Neural cell (in vitro differentiated cells): ENCODE measurements at regions not wholly inside any gene's neighbourhood (a gene's known extent, or its start where the extent isn't known, plus 50 kb on each side); places are given as distances from the start of the nearest gene placed in this dataset.

Experiments
- H2AFZ ChIP-seq: fragments of 200-600, 300-800 bp; sonication (generic), shearing (Covaris generic); 2 replicates; pipeline ENCODE4 v1.6.0; 2014; ENCODE audit warnings: low read depth, mild to moderate bottlenecking, antibody characterized with exemption, low read length, moderate library complexity
- H3F3A ChIP-seq: fragments of 200-600 bp; shearing (Covaris generic); 2 replicates; pipeline ENCODE4 v1.6.1; 2016; ENCODE audit warnings: mild to moderate bottlenecking, moderate library complexity, mixed read lengths, antibody characterized with exemption, low read length; ENCODE audit not compliant: insufficient read depth, poor library complexity, severe bottlenecking
- H3K27ac ChIP-seq: fragments of 200-600, 300-800 bp; sonication (generic), shearing (Covaris generic); 2 replicates; pipeline ENCODE4 v1.5.1; 2014; ENCODE audit warnings: mild to moderate bottlenecking, low read length, moderate library complexity
- H3K27me3 ChIP-seq: fragments of 300-800, 200-600 bp; sonication (generic), shearing (Covaris generic); 2 replicates; pipeline ENCODE4 v1.6.0; 2014; ENCODE audit warnings: mild to moderate bottlenecking, low read depth, low read length, moderate library complexity; ENCODE audit not compliant: insufficient read depth
- H3K36me3 ChIP-seq: fragments of 300-800, 200-600 bp; sonication (generic), shearing (Covaris generic); 2 replicates; pipeline ENCODE4 v1.5.1; 2014; ENCODE audit warnings: mild to moderate bottlenecking, antibody characterized with exemption, low read length, moderate library complexity; ENCODE audit not compliant: insufficient read depth
- H3K4me2 ChIP-seq: fragments of 300-800, 200-600 bp; sonication (generic), shearing (Covaris generic); 2 replicates; pipeline ENCODE4 v1.6.0; 2014; ENCODE audit warnings: mild to moderate bottlenecking, low read length
- H3K4me3 ChIP-seq: fragments of 300-800, 200-600 bp; sonication (generic), shearing (Covaris generic); 2 replicates; pipeline ENCODE4 v1.5.1; 2014; ENCODE audit warnings: mild to moderate bottlenecking, low read length, moderate library complexity
- H3K79me2 ChIP-seq: fragments of 200-600 bp; shearing (Covaris generic); replicated peaks from 2 replicates; pipeline ENCODE4 v1.6.0; 2014; ENCODE audit warnings: mild to moderate bottlenecking, low read length, moderate library complexity; ENCODE audit not compliant: insufficient read depth
- H3K9ac ChIP-seq: fragments of 300-800, 200-600 bp; sonication (generic), shearing (Covaris generic); 2 replicates; pipeline ENCODE4 v1.6.1; 2016; ENCODE audit warnings: mild to moderate bottlenecking, low read length, mixed read lengths
- H3K9me2 ChIP-seq: fragments of 200-600 bp; shearing (Covaris generic); 2 replicates; pipeline ENCODE4 v1.6.1; 2016; ENCODE audit warnings: mild to moderate bottlenecking, low read length, mixed read lengths; ENCODE audit not compliant: insufficient read depth
- H3K9me3 ChIP-seq: fragments of 200-600, 300-800 bp; sonication (generic), shearing (Covaris generic); 2 replicates; pipeline ENCODE4 v1.6.1; 2016; ENCODE audit warnings: mild to moderate bottlenecking, mixed run types, low read length, moderate library complexity, mixed read lengths
- H4K20me1 ChIP-seq: fragments of 200-600 bp; shearing (Covaris generic); 2 replicates; pipeline ENCODE4 v1.6.1; 2016; ENCODE audit warnings: mild to moderate bottlenecking, mixed run types; ENCODE audit not compliant: insufficient read depth
- EP300 ChIP-seq: fragments of 450-650 bp; conservative IDR thresholded peaks from 2 replicates; pipeline ENCODE4 v1.6.1; 2014; ENCODE audit warnings: antibody characterized with exemption, mild to moderate bottlenecking, moderate library complexity; ENCODE audit not compliant: poor library complexity, severe bottlenecking
- EZH2 ChIP-seq: fragments of 200-600, 300-800 bp; shearing (Covaris generic), sonication (generic); IDR thresholded peaks from 2 replicates; pipeline ENCODE4 v1.6.1; 2014; ENCODE audit warnings: antibody characterized with exemption, low read length, borderline replicate concordance, mild to moderate bottlenecking; ENCODE audit not compliant: insufficient read depth, poor library complexity, severe bottlenecking
- MXI1 ChIP-seq: fragments of 450-650 bp; conservative IDR thresholded peaks from 2 replicates; pipeline ENCODE4 v1.6.1; 2014; ENCODE audit warnings: antibody characterized with exemption, mild to moderate bottlenecking; ENCODE audit not compliant: poor library complexity, severe bottlenecking
- POLR2AphosphoS5 ChIP-seq: IDR thresholded peaks from 2 replicates; pipeline ENCODE4 v1.6.1; 2012
- RAD21 ChIP-seq: fragments of 450-650 bp; conservative IDR thresholded peaks from 2 replicates; pipeline ENCODE4 v1.6.1; 2014; ENCODE audit warnings: antibody characterized with exemption, mild to moderate bottlenecking, moderate library complexity
- SMC3 ChIP-seq: fragments of 450-650 bp; conservative IDR thresholded peaks from 2 replicates; pipeline ENCODE4 v1.6.1; 2014; ENCODE audit warnings: antibody characterized with exemption, mild to moderate bottlenecking, moderate library complexity; ENCODE audit not compliant: poor library complexity
- TAF1 ChIP-seq: IDR thresholded peaks from 2 replicates; pipeline ENCODE4 v1.6.1; 2012; ENCODE audit warnings: low read depth
- TF ChIP-seq, protein P1 (sequence below): IDR thresholded peaks from 2 replicates; pipeline ENCODE4 v1.6.1; 2012; ENCODE audit warnings: borderline replicate concordance
- TF ChIP-seq, protein P2 (sequence below): fragments of 450-650 bp; IDR thresholded peaks from 2 replicates; pipeline ENCODE4 v1.5.1; 2014; ENCODE audit warnings: antibody characterized with exemption, mild to moderate bottlenecking, moderate library complexity; ENCODE audit not compliant: poor library complexity, severe bottlenecking

DNA sequence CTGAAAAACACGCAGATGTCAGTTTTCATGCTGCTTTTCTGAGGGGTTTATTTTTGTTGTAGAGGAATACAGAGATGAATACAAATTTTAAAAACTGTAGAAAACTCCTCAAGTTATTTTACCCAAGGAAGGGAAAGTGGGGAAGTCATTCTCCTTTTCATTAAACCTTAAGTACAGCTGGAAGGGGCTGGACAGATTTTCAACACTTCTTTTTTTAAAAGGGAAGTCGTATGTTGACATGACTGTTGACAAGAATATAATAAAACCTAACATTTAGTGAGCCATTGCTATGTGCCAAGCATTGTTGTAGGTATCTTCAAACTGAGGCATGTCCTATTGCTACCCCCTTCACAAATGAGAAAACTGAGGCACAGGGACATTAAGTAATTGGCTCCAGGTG, 235.7 kb upstream of the ELL2 start:
- no peak overlapping the region for H2AFZ ChIP-seq
- no peaks in the 10 kb centered on the region for H3K27me3 ChIP-seq
- H3K9ac ChIP-seq = no peak overlapping the region
- H3K9me2 ChIP-seq = no peaks in the 10 kb centered on the region
- H3K27ac ChIP-seq = no peak overlapping the region
- H3K36me3 ChIP-seq = no peaks in the 10 kb centered on the region
- H3K4me2 ChIP-seq = no peak overlapping the region
- H3K9me3 ChIP-seq = no peaks in the 10 kb centered on the region
- no peaks in the 10 kb centered on the region for H4K20me1 ChIP-seq
- no peaks in the 10 kb centered on the region for H3K79me2 ChIP-seq
- TF ChIP-seq, protein P1, sequence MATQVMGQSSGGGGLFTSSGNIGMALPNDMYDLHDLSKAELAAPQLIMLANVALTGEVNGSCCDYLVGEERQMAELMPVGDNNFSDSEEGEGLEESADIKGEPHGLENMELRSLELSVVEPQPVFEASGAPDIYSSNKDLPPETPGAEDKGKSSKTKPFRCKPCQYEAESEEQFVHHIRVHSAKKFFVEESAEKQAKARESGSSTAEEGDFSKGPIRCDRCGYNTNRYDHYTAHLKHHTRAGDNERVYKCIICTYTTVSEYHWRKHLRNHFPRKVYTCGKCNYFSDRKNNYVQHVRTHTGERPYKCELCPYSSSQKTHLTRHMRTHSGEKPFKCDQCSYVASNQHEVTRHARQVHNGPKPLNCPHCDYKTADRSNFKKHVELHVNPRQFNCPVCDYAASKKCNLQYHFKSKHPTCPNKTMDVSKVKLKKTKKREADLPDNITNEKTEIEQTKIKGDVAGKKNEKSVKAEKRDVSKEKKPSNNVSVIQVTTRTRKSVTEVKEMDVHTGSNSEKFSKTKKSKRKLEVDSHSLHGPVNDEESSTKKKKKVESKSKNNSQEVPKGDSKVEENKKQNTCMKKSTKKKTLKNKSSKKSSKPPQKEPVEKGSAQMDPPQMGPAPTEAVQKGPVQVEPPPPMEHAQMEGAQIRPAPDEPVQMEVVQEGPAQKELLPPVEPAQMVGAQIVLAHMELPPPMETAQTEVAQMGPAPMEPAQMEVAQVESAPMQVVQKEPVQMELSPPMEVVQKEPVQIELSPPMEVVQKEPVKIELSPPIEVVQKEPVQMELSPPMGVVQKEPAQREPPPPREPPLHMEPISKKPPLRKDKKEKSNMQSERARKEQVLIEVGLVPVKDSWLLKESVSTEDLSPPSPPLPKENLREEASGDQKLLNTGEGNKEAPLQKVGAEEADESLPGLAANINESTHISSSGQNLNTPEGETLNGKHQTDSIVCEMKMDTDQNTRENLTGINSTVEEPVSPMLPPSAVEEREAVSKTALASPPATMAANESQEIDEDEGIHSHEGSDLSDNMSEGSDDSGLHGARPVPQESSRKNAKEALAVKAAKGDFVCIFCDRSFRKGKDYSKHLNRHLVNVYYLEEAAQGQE = no peak
- TF ChIP-seq, protein P2, sequence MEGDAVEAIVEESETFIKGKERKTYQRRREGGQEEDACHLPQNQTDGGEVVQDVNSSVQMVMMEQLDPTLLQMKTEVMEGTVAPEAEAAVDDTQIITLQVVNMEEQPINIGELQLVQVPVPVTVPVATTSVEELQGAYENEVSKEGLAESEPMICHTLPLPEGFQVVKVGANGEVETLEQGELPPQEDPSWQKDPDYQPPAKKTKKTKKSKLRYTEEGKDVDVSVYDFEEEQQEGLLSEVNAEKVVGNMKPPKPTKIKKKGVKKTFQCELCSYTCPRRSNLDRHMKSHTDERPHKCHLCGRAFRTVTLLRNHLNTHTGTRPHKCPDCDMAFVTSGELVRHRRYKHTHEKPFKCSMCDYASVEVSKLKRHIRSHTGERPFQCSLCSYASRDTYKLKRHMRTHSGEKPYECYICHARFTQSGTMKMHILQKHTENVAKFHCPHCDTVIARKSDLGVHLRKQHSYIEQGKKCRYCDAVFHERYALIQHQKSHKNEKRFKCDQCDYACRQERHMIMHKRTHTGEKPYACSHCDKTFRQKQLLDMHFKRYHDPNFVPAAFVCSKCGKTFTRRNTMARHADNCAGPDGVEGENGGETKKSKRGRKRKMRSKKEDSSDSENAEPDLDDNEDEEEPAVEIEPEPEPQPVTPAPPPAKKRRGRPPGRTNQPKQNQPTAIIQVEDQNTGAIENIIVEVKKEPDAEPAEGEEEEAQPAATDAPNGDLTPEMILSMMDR = no peak
- TF ChIP-seq EZH2 = no peak
- no peak overlapping the region for H3K4me3 ChIP-seq
- H3F3A ChIP-seq = no peaks in the 10 kb centered on the region

DNA sequence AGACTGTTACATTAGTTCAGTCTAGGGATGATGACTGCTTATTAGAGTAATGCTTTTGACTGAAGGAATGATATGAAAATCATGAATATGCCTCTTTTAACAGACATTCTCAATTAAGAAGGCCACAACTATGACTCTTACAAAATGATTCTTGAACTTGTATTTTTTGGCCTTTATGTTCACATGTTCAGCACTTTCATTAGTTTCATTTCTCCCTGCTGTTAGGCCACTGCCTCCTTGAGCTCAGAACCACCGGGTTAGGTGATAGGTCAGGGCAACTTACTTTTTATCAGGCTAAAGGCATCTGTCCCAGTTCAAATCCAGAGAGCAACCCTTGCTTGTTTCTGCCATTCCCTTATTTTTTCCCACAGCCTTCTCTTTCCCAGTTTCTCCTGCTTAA, 235.2 kb upstream of the ELL2 start:
- Histone ChIP-seq H3K9ac (no peak overlapping the region), H3K9me2 (no peaks in the 10 kb centered on the region), H4K20me1 (no peaks in the 10 kb centered on the region), H3K4me2 (no peak overlapping the region), H3K79me2 (no peaks in the 10 kb centered on the region), H2AFZ (no peak overlapping the region), H3K9me3 (no peaks in the 10 kb centered on the region), H3K4me3 (no peak overlapping the region), H3F3A (no peaks in the 10 kb centered on the region), H3K27ac (no peak overlapping the region), H3K27me3 (no peaks in the 10 kb centered on the region), H3K36me3 (no peaks in the 10 kb centered on the region)
- TF ChIP-seq EP300 (no peak), SMC3 (no peak), RAD21 (no peak), EZH2 (no peak), TAF1 (no peak), MXI1 (no peak), POLR2AphosphoS5 (no peak)
- TF ChIP-seq, protein P2 = no peak
- TF ChIP-seq, protein P1 = no peak
